ENCODE measurements at regions not wholly inside any gene's neighbourhood (a gene's known extent, or its start where the extent isn't known, plus 50 kb on each side); places are given as distances from the start of the nearest gene placed in this dataset.

GRCh38 chr7:124208642-124209041 lies 175.8 kb upstream of the TMEM229A start:
- Mint-ChIP-seq H3K27me3 (no peaks in the 10 kb centered on the region), H3K4me1 (ENCODE audit: unreplicated experiment) (no peaks in the 10 kb centered on the region), H3K36me3 (no peaks in the 10 kb centered on the region), H3K9me3 (no peaks in the 10 kb centered on the region), H3K4me3 (no peak overlapping the region), H3K27ac (no peak overlapping the region)
- DNase-seq (ENCODE audit: extremely low spot score, unreplicated experiment): no peak
- no peak for TF ChIP-seq CTCF (conservative IDR thresholded peaks at IDR 0.05)

- no peak for DNase-seq (ENCODE audit: extremely low spot score, unreplicated experiment)
- no peaks in the 10 kb centered on the region for H3K4me1 Mint-ChIP-seq (ENCODE audit: unreplicated experiment)
- TF ChIP-seq CTCF (conservative IDR thresholded peaks at IDR 0.05): no peak
- no peaks in the 10 kb centered on the region for H3K27me3 Mint-ChIP-seq
- H3K36me3 Mint-ChIP-seq: no peaks in the 10 kb centered on the region
- H3K9me3 Mint-ChIP-seq: no peaks in the 10 kb centered on the region
- H3K27ac Mint-ChIP-seq: no peak overlapping the region
- H3K4me3 Mint-ChIP-seq: no peak overlapping the region
Measured at GRCh38 chr7:124208173-124208572, 175.3 kb upstream of the TMEM229A start.

GRCh38 chr7:124205526-124205925 lies 172.7 kb upstream of the TMEM229A start:
- Mint-ChIP-seq H3K27me3 (no peaks in the 10 kb centered on the region), H3K4me1 (ENCODE audit: unreplicated experiment) (no peaks in the 10 kb centered on the region), H3K36me3 (no peaks in the 10 kb centered on the region), H3K4me3 (no peak overlapping the region), H3K27ac (no peak overlapping the region), H3K9me3 (no peaks in the 10 kb centered on the region)
- no peak for TF ChIP-seq CTCF (conservative IDR thresholded peaks at IDR 0.05)
- DNase-seq (ENCODE audit: extremely low spot score, unreplicated experiment): no peak

GRCh38 chr7:124202546-124202945 lies 169.7 kb upstream of the TMEM229A start:
- Mint-ChIP-seq H3K27me3 (no peaks in the 10 kb centered on the region), H3K27ac (no peak overlapping the region), H3K4me3 (no peak overlapping the region), H3K36me3 (no peaks in the 10 kb centered on the region), H3K9me3 (no peaks in the 10 kb centered on the region), H3K4me1 (ENCODE audit: unreplicated experiment) (no peaks in the 10 kb centered on the region)
- DNase-seq (ENCODE audit: extremely low spot score, unreplicated experiment): no peak
- no peak for TF ChIP-seq CTCF (conservative IDR thresholded peaks at IDR 0.05)

- Mint-ChIP-seq H3K27me3 (no peaks in the 10 kb centered on the region), H3K27ac (no peak overlapping the region), H3K4me1 (ENCODE audit: unreplicated experiment) (no peaks in the 10 kb centered on the region), H3K36me3 (no peaks in the 10 kb centered on the region), H3K4me3 (no peak overlapping the region), H3K9me3 (no peaks in the 10 kb centered on the region)
- no peak for TF ChIP-seq CTCF (conservative IDR thresholded peaks at IDR 0.05)
- DNase-seq (ENCODE audit: extremely low spot score, unreplicated experiment): no peak
Measured at GRCh38 chr7:124201768-124202349, 169.0 kb upstream of the TMEM229A start.

GRCh38 chr7:124196519-124196918 lies 163.7 kb upstream of the TMEM229A start:
- Mint-ChIP-seq H3K9me3 (no peaks in the 10 kb centered on the region), H3K4me3 (no peak overlapping the region), H3K27ac (no peak overlapping the region), H3K27me3 (peaks cover 7% of the 10 kb centered on the region), H3K4me1 (ENCODE audit: unreplicated experiment) (no peaks in the 10 kb centered on the region), H3K36me3 (no peaks in the 10 kb centered on the region)
- no peak for TF ChIP-seq CTCF (conservative IDR thresholded peaks at IDR 0.05)
- DNase-seq (ENCODE audit: extremely low spot score, unreplicated experiment): no peak
